ENCODE measurements at regions not wholly inside any gene's neighbourhood (a gene's known extent, or its start where the extent isn't known, plus 50 kb on each side); places are given as distances from the start of the nearest gene placed in this dataset.

DNA sequence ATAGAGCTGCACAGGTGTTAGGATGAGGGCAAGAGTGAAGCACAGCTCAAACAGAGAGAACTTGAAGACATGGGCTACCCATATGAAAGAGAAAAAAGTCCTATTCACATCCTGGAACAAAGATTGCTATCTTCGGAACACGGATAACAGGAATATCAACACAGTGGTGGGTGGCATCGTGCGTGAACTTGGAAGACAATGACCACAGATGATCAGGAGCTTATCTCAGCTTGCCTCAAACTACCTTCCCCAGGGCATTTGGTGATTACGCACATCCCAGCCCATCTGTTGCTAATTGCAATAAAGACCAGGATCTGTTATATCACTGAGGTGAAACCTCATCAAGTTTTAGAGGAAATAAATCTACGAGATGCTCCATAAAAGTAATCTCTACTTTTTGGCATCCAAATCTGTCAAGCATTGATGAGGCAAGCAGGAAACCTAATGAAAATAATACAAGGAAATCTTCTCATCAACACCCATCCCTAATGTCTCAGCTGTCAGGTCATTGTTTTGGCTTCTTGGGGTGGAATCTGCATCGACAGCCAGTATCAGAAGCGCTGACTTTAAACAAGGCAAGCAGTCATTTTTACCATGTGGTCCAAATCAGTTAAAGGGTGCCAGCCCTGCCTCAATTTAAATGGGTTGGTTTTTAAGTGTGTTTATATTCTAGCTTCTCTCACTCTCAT lies 188.2 kb downstream of the SPCS3 start:
- DNase-seq (ENCODE audit: low spot score): no peak

DNA sequence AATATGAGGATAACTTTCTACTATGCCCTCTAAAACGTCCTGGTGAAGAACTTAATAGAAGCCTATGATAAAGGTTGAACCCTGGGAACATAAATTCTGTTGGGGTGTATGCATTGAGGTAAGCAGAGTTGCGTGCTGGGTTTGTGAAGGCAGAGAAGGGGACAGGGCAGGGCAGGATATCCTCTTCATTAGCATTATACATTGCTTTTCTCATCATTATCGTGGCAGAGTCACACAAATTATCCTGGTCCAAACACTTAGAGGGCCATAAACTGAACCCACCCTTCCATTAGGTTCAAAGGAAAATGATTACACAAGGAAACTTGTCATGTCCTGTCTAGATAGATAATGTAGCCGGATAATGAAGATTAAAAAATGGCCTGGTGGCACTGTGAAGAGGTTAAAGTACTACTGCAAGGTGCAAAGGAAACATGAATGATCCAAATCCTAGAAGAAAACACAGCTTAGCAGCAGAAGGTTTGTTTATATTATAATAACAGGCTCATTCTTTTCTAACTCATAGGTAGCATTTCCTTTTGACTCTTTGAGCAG lies 189.1 kb downstream of the SPCS3 start:
- no peak for DNase-seq (ENCODE audit: low spot score)

DNA sequence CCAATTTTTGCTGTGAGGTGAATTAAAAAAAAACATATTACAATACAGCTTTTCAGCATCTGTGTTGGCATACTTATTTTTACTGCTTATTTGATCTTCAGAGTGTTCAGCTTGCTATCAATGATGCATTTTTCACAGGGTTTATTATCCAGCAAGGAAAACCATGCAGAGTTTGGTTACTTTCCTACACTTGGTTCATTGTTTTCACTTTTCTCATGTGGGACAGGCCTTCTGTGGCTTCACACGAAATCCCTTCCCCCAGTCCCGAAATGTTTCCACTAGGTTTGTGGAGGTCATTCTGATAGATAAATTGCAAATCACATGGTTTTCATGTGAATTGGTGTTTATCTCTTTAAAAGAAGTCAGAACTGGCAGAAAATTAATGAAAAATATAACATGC lies 205.8 kb downstream of the SPCS3 start:
- no peak for DNase-seq (ENCODE audit: low spot score)

DNA sequence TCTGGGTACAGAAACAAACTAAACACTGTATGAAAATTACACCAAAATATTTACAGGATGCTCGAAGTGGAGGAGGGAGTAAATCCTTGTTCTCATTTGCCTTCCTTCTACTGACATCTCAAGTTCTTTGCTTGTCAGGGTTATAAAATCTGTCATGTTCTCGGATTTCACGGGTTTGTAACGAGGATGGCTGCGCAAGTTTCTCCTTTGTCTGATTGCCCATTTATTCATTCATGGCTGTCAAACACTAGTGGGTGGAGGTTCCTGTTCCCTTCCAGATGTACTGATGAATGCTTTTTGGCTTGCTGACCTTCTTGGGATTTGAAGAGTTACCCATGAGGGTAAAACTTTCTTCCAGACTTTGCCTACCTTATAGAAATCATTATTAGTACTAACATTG lies 206.9 kb downstream of the SPCS3 start:
- DNase-seq (ENCODE audit: low spot score): no peak

DNA sequence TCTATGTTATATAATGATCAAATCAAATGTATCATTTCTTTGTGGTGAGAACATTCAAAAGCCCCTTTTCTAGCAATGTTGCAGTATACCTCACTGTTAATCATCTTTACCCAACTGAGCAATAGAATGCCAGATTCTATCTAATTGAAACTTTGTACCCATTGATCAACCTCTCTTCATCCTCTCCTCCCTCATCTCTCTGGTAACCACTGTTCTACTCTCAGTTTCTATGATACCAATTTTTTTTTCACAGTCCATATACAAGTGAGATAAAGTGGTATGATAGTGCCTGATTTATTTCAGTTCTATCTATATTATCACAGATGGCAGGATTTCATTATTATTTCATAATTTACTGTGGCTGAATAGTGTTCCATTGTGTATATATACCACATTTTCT lies 209.8 kb downstream of the SPCS3 start:
- no peak for DNase-seq (ENCODE audit: low spot score)

DNA sequence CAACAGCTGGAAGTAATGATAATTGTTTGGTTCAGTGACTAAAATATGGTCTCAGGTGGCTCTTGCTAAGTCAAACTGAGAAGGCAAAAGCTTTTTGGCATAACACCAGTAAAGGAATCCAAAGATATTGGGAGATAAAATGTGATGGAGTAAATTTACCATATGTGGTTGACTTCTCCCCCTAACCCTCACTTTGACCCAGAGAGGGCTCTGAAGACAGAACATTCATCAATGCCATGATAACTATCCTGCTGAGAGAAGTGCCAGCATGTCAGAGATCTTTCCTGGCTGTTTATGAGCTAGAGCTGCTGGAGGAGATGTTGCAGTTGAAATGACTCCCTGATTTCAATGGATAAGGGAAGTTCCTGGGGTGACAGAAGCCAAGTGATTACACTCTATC lies 213.4 kb downstream of the SPCS3 start:
- no peak for DNase-seq (ENCODE audit: low spot score)

DNA sequence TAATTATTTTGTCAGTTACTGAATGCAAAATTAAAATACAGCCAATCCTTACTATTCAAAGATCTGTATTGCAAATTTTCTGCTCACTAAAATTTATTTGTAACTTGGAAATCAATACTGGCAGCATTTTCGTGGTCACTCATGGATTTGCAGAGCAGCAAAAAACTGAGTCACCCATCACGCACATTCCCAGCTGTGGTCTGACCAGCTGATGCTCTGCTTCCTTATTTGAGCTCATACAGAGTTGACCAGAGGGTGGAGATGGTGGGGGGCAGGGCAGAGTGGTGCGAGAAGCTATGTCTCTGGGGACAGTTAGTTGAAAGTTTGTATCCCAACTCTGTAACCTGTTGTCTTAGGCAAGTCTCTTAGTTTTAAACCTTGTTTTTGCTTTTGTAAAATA lies 214.8 kb downstream of the SPCS3 start:
- no peak for DNase-seq (ENCODE audit: low spot score)

DNA sequence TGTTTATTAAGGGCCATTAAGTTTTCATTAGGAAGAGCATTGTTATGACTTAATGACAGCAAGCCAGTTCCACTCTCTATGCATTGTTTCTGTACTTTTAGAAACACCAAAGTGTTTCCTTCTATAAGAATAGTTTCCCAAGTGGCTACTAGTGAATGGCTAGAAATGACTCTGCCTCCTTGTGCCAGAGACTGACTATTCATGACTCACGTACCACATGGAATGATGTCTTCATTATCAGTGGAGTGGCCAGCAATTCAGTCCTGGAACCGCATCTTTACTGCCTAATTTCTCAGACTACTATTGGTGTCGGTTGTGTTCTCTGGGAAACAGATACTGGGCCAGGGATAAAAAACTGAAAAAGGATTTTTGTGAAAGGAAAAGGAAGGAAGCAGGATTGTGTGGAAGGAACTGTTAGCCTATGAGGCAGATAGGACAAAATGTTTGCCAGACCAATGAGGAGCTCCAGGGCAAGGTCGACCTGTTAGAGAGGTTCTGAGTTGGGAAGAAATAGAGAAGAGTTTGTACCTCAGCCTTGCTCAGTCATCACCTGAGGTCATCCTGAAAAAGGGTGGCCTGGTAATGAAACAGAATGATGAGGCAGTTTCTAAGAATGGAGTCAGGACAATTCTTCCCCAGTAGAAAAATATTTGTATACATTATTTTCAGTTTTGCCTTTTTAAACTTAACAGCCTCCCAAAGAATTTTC lies 218.6 kb downstream of the SPCS3 start:
- DNase-seq (ENCODE audit: low spot score): no peak

DNA sequence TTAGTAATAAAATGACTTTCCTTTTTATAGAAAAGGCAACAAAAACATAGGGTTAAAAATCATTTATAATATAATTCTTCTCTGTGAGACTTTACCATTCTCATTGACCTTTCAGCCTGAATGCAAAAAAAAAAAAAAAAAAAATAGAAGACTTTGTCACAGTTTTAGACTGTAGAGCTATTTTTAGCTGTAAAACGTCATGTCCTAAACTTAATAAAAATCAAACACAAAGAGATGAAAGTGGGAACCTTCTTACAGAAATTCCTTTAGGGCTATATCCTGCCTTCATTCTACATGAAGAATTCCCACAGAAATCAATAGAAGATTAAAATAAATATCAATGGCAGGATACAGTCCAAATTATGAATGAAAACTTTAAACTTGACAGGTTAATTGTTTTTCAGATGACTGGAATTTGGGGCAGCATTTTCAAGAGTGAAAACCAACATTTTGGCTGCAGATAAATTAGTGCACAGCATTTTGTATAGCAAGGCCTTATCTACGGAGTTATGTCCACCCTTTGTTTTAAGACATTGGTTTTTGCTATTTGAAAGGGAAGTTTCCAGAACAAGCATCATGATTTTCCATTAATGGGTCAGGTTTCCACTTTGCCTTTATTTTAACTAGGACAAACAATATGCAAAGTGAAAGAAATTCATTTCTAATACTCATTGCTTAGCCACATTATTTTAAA lies 219.5 kb downstream of the SPCS3 start:
- no peak for DNase-seq (ENCODE audit: low spot score)

DNA sequence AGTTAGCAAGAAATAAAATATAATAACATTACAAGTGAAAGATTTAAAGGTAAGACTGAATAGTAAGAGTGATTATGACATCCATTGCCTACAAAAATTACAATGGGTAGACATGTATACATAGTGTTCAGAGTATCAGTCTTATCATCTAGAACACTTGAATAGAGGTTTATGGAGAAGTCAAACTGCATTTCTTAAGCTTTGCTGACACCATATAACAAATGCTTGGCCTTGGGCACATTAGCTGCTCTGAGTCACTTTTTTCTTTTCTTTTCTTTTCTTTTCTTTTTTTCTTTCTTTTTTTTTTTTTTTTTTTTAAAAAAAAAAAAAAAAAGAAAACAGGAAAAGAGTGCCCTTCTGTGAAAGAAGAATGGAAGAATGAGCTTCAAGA lies 220.0 kb downstream of the SPCS3 start:
- no peak for DNase-seq (ENCODE audit: low spot score)

DNA sequence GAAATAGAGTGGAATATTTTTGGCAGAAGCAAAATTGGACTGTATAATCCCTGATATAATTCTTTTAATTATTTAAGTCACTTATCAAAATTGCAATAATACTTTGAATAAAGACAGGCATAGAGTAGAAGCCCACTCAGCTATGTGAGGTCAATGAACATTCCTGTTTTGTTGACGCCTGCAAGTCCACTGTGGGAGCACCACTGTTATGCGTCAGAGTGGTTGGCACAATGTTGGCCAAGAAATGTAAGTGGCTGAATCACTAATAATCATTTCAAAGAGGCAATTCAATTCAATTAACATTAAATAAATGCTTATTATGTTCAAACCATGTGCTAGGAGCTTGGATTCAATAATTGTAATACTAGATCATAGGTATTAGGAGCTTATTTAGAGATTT lies 221.0 kb downstream of the SPCS3 start:
- DNase-seq (ENCODE audit: low spot score): no peak

DNA sequence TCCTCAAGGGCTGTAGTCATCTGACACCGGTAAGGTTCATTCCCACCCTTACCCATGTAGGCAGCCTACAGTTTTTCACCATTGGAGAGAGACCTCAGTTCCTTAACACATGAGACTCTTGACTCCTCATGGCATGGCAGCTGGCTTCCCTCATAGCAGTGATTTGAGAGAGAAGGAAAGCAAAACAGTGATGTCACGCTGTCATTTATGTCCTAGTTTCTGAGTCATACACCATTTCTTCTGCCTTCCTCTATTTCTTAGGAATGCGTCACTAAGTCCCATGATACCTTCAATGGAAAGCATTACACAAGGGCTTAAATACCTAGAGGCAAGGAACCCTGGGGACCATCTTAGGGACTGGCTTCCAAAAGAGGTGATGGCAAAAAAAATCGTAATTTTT lies 226.1 kb downstream of the SPCS3 start:
- no peak for DNase-seq (ENCODE audit: low spot score)

DNA sequence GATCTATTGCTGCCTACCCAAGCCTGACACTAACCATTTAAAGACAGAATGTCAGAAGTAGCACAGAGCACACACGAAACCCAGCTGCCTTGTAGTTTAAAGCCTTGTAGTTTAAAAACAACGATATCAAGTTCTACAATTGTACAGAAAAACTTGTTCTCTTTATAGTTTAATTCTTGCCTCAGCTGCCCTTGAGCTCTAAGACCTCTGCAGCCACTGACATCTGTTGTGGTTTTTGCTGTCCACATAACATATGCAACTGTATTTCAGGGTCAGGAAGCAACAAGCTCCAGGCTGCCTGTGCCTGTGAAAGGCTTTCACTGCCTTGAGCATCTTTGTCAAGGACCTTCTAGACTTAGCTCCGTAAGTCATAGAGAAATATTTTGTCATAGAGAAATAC lies 227.2 kb downstream of the SPCS3 start:
- DNase-seq (ENCODE audit: low spot score): no peak

DNA sequence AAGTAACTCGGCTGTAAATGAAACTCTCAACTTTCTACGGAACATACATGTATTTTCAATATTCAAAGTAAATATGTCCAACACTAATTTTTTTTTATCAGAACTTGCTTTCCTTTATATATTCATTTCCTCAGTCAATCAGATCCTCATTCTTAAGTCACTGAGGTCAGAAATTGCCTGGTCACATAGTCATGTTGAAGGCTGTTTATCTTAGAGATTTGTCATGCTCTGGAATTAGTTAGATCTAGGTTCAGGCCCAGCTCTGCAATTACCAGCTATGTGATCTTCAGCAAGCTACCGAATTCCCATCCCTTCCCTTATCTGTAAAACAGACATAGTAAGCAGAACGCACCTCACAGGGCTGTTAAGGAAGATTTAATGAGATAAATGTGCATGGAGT lies 228.8 kb downstream of the SPCS3 start:
- no peak for DNase-seq (ENCODE audit: low spot score)

DNA sequence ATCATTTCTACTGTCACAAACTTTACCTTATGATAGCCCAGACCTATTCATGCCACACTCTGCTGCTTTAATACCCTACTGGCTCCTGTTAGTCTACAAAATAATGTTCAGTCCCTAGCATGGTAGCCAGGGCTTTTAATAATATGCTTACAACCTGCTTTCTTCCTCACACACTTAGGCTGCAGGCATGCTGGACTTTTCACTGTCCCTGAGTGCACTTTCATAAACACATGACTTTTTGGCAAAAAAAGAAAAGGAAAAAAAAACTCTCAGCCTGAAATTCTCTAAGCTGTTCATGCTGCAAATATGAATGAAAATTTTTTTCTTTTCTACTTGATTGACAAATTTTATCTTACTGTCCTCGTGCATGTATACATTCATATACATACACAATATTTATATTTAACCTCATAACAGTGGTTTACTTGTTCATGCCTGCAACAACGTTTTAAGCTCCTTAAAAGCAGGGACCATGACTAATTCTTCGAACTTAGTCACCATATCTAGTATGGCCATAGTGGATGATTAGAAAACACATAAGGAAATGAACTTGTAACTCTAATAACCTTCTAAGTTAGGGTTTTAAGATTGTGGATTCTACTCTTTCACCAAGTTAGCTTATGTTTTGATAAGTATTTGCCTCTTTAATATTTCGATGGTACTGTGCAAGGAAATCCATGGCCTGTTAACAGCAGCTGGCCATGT lies 229.5 kb downstream of the SPCS3 start:
- DNase-seq (ENCODE audit: low spot score): no peak

DNA sequence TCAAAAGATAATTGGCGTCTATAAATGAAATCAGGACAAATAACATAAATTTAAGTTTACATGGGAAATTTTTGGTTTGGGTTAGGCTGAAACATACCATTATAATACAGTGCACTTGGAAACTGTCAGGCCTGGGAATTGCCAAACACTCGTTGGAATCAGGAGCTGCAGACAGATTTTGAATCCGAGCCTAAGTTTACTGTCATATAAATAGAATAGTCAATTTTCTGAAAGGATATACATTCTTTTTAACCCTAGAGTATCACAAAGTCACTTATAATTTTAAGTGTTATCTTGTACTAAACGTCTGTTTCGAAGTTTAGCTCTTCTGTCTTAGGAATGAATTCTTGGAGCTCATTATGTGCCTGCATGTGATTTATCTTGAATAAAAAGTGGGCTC lies 234.1 kb downstream of the VEGFC start:
- DNase-seq (ENCODE audit: low spot score): no peak

DNA sequence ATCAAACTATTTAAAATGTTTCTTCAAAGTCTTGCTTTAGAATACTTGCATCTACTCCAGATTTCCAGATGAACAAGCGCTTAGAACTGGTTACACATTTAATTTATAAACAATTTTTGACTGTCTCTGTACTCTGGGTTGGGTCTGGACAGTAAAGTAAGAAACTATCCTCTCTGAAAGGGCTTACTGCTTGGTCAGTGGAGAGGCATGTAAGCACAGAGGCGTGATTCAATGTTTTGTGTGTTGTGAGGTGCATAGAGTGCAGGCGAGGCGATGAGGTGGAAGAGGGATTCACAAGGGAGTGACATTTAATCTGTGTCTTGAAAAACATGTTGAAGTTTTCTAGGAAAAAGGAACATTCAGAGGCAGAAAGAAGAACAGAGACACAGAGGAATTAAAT lies 231.4 kb downstream of the VEGFC start:
- DNase-seq (ENCODE audit: low spot score): no peak

DNA sequence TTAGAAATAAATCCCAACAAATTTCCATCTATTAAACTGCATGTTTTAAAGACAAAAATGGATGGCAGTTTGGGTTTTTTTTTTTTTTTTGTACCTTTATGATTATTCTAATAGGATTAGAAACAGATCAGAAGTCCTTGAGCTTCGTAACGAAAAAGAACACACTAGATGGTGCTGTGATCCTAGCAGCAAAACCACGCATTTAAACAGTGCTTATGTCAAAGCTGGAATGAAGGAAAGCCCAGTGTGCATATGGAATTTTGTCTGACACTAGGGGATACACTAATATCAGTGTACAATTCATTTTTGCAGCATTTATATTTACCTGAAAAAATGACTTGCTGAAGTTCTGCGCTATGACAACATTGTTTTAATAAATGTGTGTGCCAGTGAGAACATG lies 229.1 kb downstream of the VEGFC start:
- DNase-seq (ENCODE audit: low spot score): peak; percentile 8

DNA sequence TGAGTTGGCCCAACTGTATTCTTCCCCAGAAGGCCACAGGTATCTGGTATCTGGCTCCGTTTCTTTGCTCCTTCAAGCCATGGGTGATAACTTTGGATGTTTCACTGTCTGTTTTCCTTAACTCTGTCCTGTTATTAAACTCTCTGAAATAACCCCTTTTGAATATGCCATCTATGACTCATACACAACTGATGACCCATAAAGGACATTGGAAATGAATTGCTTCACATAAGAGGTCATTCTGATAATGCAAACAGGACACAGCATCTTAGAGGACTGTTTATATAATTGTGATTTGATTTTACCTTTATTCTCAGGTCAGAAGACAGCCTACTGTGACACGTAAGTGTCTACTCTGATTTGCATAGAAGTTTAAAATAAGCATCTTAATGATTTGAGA lies 227.7 kb downstream of the VEGFC start:
- no peak for DNase-seq (ENCODE audit: low spot score)

DNA sequence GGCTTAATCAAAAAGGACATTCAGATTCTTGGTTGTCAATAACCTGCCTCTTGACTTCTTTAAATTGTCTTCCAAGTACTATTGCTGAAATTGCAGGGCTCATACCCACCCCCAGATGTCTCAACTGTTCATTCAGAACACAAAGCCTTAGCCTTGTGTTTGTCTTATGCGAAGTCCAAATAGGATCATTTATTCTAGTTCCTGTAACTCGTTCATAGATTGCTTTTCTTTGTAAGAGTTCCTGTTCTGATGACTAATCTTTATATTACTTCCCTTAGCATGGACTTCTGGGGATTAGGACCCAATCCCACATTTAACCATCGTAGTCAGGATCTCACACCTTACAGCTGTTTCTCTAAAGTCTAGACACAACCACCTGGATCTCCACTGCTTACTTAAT lies 226.0 kb downstream of the VEGFC start:
- DNase-seq (ENCODE audit: low spot score): no peak

DNA sequence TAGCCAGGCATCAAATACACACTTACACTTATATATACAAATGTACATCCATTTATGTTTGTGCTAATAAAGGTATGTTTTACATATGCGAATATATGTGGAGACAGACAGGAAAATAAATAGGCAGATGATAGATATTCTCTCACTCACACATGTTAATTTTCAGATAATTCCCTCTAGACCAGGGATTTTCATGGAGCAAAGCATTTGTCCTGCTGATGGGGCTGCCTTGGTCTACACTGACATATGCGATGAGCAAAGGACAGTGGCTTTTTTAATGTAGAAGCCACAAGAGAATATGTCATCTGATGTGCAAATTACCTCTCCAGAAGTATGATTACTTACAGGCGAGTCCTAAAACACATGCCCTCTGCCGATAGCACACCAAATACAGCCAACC lies 224.5 kb downstream of the VEGFC start:
- no peak for DNase-seq (ENCODE audit: low spot score)

DNA sequence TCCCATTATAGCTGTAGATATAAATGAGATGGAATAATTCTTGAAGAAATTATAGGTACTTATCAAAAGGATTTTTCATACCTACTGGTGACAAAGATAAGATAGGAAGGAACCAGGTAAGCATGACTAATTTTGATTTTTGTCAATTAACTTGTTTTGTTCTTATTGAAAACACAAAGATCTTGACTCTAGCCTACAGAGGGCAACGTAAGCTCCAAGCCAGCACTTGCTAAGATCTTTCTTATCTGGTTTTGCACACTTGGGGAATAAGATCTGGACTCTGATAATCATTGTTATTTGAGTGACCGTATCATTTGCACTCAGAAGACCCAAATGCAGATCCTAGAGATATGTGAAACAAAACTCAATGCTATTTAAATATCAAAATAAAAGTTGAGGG lies 223.4 kb downstream of the VEGFC start:
- DNase-seq (ENCODE audit: low spot score): no peak

DNA sequence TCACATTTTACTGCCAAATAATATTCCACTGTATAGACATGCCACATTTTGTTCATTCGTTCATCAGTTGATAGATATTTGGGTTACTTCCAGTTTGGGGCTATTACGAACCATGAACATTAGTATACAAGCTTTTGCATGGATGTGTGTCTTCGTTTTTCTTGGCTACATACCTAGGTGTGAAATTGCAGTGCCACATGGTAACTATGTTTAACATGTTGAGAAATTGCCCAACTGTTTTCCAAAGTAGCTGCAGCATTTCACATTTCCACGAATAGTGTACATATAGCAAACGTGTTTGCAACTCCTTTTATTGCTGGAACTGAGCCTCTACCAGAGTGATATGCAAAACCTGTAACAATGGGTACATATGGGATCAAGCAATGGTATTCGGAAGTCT lies 221.5 kb downstream of the VEGFC start:
- DNase-seq (ENCODE audit: low spot score): no peak

Data from globus pallidus (tissue), 1 donor.